HepG2 (cell line): ENCODE measurements at regions not wholly inside any gene's neighbourhood (a gene's known extent, or its start where the extent isn't known, plus 50 kb on each side); places are given as distances from the start of the nearest gene placed in this dataset.

Source experiments
- ZNF121 ChIP-seq: sonication (generic); formaldehyde crosslinking; IDR thresholded peaks from 2 replicates; pipeline ENCODE4 v1.5.0; 2020; ENCODE audit warnings: mild to moderate bottlenecking, missing genetic modification reagents
- TF ChIP-seq, protein P1 (sequence below), 2 experiments: sonication (generic) in 1 of 2; formaldehyde crosslinking in 1 of 2; IDR thresholded peaks; 2 replicates each; pipeline versions ENCODE4 v1.6.1 to v1.9.0; 2014 to 2022; ENCODE audit warnings: antibody characterized with exemption in 1 of 2, borderline replicate concordance in 1 of 2, inconsistent platforms in 1 of 2, low read depth in 1 of 2, missing genetic modification reagents in 1 of 2

DNA sequence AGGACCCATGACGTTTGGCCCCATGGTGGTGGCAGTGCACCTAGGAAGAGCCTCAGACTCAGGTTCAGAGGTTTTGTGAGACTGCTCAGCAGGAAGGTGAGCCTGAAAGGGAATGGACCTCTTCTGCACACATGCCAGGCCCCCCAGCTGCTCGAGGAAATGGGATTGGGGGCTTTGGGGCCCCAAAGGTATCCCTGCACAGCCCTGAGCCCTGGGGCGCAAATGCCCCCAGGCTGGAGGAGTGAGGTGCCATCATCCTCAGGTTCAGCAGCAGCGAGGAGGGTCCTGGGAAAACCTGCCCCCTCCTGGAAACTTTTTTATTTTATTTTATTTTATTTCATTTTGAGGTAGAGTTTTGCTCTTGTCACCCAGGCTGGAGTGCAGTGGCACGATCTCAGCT is 171.8 kb upstream of the MVB12B start:
- TF ChIP-seq, protein P1, sequence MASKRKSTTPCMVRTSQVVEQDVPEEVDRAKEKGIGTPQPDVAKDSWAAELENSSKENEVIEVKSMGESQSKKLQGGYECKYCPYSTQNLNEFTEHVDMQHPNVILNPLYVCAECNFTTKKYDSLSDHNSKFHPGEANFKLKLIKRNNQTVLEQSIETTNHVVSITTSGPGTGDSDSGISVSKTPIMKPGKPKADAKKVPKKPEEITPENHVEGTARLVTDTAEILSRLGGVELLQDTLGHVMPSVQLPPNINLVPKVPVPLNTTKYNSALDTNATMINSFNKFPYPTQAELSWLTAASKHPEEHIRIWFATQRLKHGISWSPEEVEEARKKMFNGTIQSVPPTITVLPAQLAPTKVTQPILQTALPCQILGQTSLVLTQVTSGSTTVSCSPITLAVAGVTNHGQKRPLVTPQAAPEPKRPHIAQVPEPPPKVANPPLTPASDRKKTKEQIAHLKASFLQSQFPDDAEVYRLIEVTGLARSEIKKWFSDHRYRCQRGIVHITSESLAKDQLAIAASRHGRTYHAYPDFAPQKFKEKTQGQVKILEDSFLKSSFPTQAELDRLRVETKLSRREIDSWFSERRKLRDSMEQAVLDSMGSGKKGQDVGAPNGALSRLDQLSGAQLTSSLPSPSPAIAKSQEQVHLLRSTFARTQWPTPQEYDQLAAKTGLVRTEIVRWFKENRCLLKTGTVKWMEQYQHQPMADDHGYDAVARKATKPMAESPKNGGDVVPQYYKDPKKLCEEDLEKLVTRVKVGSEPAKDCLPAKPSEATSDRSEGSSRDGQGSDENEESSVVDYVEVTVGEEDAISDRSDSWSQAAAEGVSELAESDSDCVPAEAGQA (IDR thresholded peaks at IDR 0.05; ENCODE audit: low read depth), result no peak
- TF ChIP-seq, protein P1 (CRISPR knock-in tag; IDR thresholded peaks at IDR 0.05; ENCODE audit: borderline replicate concordance), result no peak
- no peak for TF ChIP-seq ZNF121 (CRISPR knock-in tag)
